ENCODE measurements at regions not wholly inside any gene's neighbourhood (a gene's known extent, or its start where the extent isn't known, plus 50 kb on each side); places are given as distances from the start of the nearest gene placed in this dataset.

GRCh38 chr4:146121757-146122156, 53.8 kb upstream of the LSM6 start:
- TF ChIP-seq ZSCAN30 (tag by site-specific recombination; IDR thresholded peaks at IDR 0.05) (no peak), ZNF37A (tag by site-specific recombination; IDR thresholded peaks at IDR 0.05) (no peak), ZNF629 (tag by site-specific recombination; IDR thresholded peaks at IDR 0.05) (no peak), ZNF223 (tag by site-specific recombination; IDR thresholded peaks at IDR 0.05) (no peak), ZNF514 (tag by site-specific recombination; IDR thresholded peaks at IDR 0.05) (no peak), ZNF214 (tag by site-specific recombination; IDR thresholded peaks at IDR 0.05; ENCODE audit: borderline replicate concordance) (no peak), SETDB1 (IDR thresholded peaks at IDR 0.05; ENCODE audit: insufficient read length, low read length) (no peak), ZNF560 (tag by site-specific recombination; IDR thresholded peaks at IDR 0.05; ENCODE audit: borderline replicate concordance) (no peak), GLI2 (tag by site-specific recombination; IDR thresholded peaks at IDR 0.05; ENCODE audit: borderline replicate concordance, low read depth) (no peak), ZNF140 (tag by site-specific recombination; IDR thresholded peaks at IDR 0.05) (no peak)
- no peaks in the 10 kb centered on the region for H3K4me1 ChIP-seq (ENCODE audit: control insufficient read depth, insufficient read depth, low read length)
- no peaks in the 10 kb centered on the region for H3K36me3 ChIP-seq (ENCODE audit: control insufficient read depth in 2 of 2, insufficient read depth in 1 of 2, low read length in 2 of 2)
- no peaks in the 10 kb centered on the region for H3K9me3 ChIP-seq (ENCODE audit: control insufficient read depth, insufficient read depth, low read depth, low read length)
- no peak overlapping the region for H3K4me3 ChIP-seq (ENCODE audit: low read depth, low read length)
- ChIA-PET CTCF (no interaction called here), POLR2A (no interaction called here)
- H3K27ac ChIP-seq (ENCODE audit: extremely low read depth, low read depth, low read length): no peak overlapping the region

- H3K27ac ChIP-seq (ENCODE audit: extremely low read depth, low read depth, low read length): no peak overlapping the region
- ChIA-PET CTCF (interaction anchor here (1.6 kb wide), 1 partner anchor 25 kb away, joined by 3 read pairs; no protein-coding TSS in a partner anchor), POLR2A (no interaction called here)
- H3K36me3 ChIP-seq (ENCODE audit: control insufficient read depth in 2 of 2, insufficient read depth in 1 of 2, low read length in 2 of 2): no peaks in the 10 kb centered on the region
- TF ChIP-seq MZF1 (tag by site-specific recombination; IDR thresholded peaks at IDR 0.05; ENCODE audit: borderline replicate concordance) (no peak), ZBTB6 (tag by site-specific recombination; IDR thresholded peaks at IDR 0.05) (no peak), ZSCAN4 (tag by site-specific recombination; IDR thresholded peaks at IDR 0.05) (no peak), ZNF311 (tag by site-specific recombination; IDR thresholded peaks at IDR 0.05; ENCODE audit: borderline replicate concordance) (no peak), ZNF555 (tag by site-specific recombination; conservative IDR thresholded peaks at IDR 0.05) (no peak), ZNF704 (tag by site-specific recombination; IDR thresholded peaks at IDR 0.05) (no peak), ZNF624 (tag by site-specific recombination; IDR thresholded peaks at IDR 0.05) (no peak), TRIM28 (IDR thresholded peaks at IDR 0.05; ENCODE audit: borderline replicate concordance, low read length) (no peak), REST (tag by site-specific recombination; IDR thresholded peaks at IDR 0.05) (no peak), ZNF121 (tag by site-specific recombination; IDR thresholded peaks at IDR 0.05) (no peak), ZNF433 (tag by site-specific recombination; IDR thresholded peaks at IDR 0.05; ENCODE audit: low read depth) (no peak)
- no peaks in the 10 kb centered on the region for H3K9me3 ChIP-seq (ENCODE audit: control insufficient read depth, insufficient read depth, low read depth, low read length)
- H3K4me1 ChIP-seq (ENCODE audit: control insufficient read depth, insufficient read depth, low read length): no peaks in the 10 kb centered on the region
- no peak overlapping the region for H3K4me3 ChIP-seq (ENCODE audit: low read depth, low read length)
Observed at GRCh38 chr4:146119845-146120404, 55.6 kb upstream of the LSM6 start.

Data from HEK293 (cell line).